Skeletal muscle tissue (tissue), 3 donors: ENCODE measurements at regions not wholly inside any gene's neighbourhood (a gene's known extent, or its start where the extent isn't known, plus 50 kb on each side); places are given as distances from the start of the nearest gene placed in this dataset.

ENCODE experiments used
- H3K27ac ChIP-seq: one replicate; pipeline ENCODE4 v1.7.0; 2013; ENCODE audit warnings: mild to moderate bottlenecking, low read depth, low read length, inconsistent platforms
- H3K27me3 ChIP-seq, 3 donors: one replicate each; pipeline ENCODE4 v1.7.0; 2013; ENCODE audit warnings: low read length in 3 of 3; ENCODE audit not compliant: control insufficient read depth in 3 of 3, insufficient read depth in 3 of 3
- H3K36me3 ChIP-seq, 3 donors: one replicate each; pipeline ENCODE4 v1.7.0; 2013; ENCODE audit warnings: low read length in 3 of 3; ENCODE audit not compliant: control insufficient read depth in 3 of 3, insufficient read depth in 3 of 3
- H3K4me1 ChIP-seq, 3 donors: one replicate each; pipeline ENCODE4 v1.7.0; 2013; ENCODE audit warnings: low read length in 3 of 3, mild to moderate bottlenecking in 3 of 3; ENCODE audit not compliant: control insufficient read depth in 3 of 3, insufficient read depth in 3 of 3
- H3K4me3 ChIP-seq, 3 donors: one replicate each; pipeline ENCODE4 v1.7.0; 2013; ENCODE audit warnings: low read length in 3 of 3
- H3K9ac ChIP-seq, 3 donors: one replicate each; pipeline ENCODE4 v1.7.0; 2013; ENCODE audit warnings: low read length in 3 of 3, mild to moderate bottlenecking in 3 of 3, moderate library complexity in 2 of 3, low read depth in 1 of 3
- H3K9me3 ChIP-seq, 3 donors: one replicate each; pipeline ENCODE4 v1.7.0; 2013; ENCODE audit warnings: low read length in 3 of 3; ENCODE audit not compliant: control insufficient read depth in 3 of 3
- donor health status: Osteomylitis.

DNA sequence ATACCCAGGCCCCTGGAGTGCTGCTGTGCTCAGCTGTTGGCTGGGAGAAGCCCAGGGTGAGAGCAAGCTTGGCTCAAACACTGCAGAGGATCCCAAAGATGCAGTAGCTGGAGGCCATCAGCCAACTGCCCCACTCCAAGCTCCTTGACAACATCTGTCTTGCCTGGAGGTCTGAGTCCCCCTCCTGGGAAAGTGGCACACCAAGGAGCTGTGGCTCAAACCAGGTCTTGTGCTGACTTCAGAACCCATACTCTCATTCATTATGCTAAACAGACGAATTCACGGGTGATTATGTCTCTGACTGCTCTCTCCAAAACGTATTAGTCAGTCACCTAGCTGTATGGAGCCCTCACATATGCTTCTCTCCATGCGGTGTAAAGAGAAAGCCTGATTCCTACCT, 206.1 kb downstream of the TTC32 start:
- no peak overlapping the region for H3K9ac ChIP-seq
- no peaks in the 10 kb centered on the region for H3K27me3 ChIP-seq
- H3K4me3 ChIP-seq = no peak overlapping the region
- peaks cover 0 to 4% (median 2%) of the 10 kb centered on the region in 3 donors for H3K9me3 ChIP-seq
- peaks cover 5 to 6% (median 5%) of the 10 kb centered on the region in 3 donors for H3K4me1 ChIP-seq
- no peak overlapping the region for H3K27ac ChIP-seq
- H3K36me3 ChIP-seq = no peaks in the 10 kb centered on the region

GRCh38 chr2:19691892-19692291, 209.9 kb downstream of the TTC32 start:
- Histone ChIP-seq H3K9ac (no peak overlapping the region), H3K9me3 (no peaks in the 10 kb centered on the region), H3K4me3 (no peak overlapping the region), H3K36me3 (no peaks in the 10 kb centered on the region), H3K27ac (no peak overlapping the region), H3K4me1 (no peaks in the 10 kb centered on the region), H3K27me3 (no peaks in the 10 kb centered on the region)

DNA sequence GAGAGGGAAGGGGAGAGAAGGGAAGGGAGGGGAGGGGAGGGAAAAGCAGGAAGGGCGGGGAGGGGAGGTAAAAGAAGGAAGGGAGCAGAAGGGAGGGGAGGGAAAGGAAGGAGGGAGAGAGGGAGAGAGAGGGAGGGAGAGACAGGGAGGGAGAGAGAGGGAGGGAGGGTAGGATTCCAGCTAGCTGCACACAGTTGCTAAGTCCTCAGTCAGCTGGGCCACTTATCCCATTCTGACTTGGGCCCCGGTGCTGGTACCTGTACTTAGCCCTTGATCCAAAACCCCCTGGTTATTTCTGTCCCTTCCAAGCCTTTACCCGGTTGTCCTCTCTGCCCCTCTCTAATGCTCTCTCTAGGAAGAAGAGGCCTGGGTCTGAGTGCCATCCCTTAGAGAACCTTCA, 211.4 kb downstream of the TTC32 start:
- Histone ChIP-seq H3K4me1 (no peaks in the 10 kb centered on the region), H3K36me3 (no peaks in the 10 kb centered on the region), H3K9ac (no peak overlapping the region), H3K27me3 (no peaks in the 10 kb centered on the region), H3K27ac (no peak overlapping the region), H3K9me3 (no peaks in the 10 kb centered on the region), H3K4me3 (no peak overlapping the region)

- Histone ChIP-seq H3K9ac (no peak overlapping the region), H3K36me3 (no peaks in the 10 kb centered on the region), H3K4me1 (no peaks in the 10 kb centered on the region), H3K27me3 (no peaks in the 10 kb centered on the region), H3K27ac (no peak overlapping the region), H3K9me3 (no peaks in the 10 kb centered on the region), H3K4me3 (no peak overlapping the region)
Observed at GRCh38 chr2:19689646-19690168, 212.1 kb downstream of the TTC32 start.

DNA sequence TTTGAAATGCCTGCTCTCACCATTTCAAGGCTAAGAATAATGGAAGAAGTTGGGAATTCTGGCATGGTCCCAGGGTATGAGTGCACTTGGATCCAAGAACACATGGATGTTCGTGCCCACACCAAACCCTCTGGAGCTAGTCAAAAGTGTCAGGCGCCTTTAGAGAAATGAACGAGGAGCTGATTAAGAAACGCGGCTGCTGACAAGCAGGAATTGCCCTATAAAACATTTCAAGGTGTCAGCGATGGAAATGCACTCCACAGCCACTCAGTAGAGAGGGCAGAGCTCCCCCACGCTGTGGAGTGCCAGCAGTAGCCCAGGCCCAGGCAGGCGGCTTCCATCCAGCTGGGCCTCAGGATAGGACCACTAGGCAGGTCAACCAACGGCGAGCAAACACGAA, 213.7 kb downstream of the TTC32 start:
- Histone ChIP-seq H3K9me3 (no peaks in the 10 kb centered on the region), H3K4me3 (no peak overlapping the region), H3K27me3 (no peaks in the 10 kb centered on the region), H3K9ac (no peak overlapping the region), H3K27ac (no peak overlapping the region), H3K4me1 (peaks cover 0 to 1% (median 1%) of the 10 kb centered on the region in 3 donors), H3K36me3 (no peaks in the 10 kb centered on the region)

GRCh38 chr2:19687017-19687659, 214.6 kb downstream of the TTC32 start:
- no peaks in the 10 kb centered on the region for H3K27me3 ChIP-seq
- H3K4me3 ChIP-seq = no peak overlapping the region
- no peaks in the 10 kb centered on the region for H3K36me3 ChIP-seq
- H3K9me3 ChIP-seq = no peaks in the 10 kb centered on the region
- H3K27ac ChIP-seq = no peak overlapping the region
- peaks cover 0 to 6% (median 3%) of the 10 kb centered on the region in 3 donors for H3K4me1 ChIP-seq
- H3K9ac ChIP-seq = no peak overlapping the region

DNA sequence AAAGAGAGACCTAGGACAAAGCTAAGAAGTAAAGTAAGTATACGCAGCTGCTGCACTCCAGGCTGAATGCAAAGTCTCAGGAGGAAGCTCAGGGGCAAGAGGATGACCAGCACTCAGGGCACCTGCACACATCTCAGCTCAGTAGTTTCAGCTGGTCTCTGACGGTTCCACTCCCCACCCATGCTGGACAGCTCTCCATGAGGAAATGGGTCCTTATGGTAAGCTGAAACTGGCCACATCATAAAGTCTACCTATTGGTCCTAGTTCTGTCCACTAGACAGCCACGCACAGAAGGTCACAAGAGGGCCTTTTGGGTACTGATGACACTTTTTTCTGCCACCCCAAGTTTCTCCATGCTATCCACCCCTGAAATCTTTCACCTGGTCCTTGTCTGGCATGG, 215.3 kb downstream of the TTC32 start:
- H3K27ac ChIP-seq = no peak overlapping the region
- H3K9me3 ChIP-seq = no peaks in the 10 kb centered on the region
- no peaks in the 10 kb centered on the region for H3K36me3 ChIP-seq
- no peak overlapping the region for H3K9ac ChIP-seq
- no peaks in the 10 kb centered on the region for H3K27me3 ChIP-seq
- no peak overlapping the region for H3K4me3 ChIP-seq
- H3K4me1 ChIP-seq = peaks cover 0 to 6% (median 3%) of the 10 kb centered on the region in 3 donors

DNA sequence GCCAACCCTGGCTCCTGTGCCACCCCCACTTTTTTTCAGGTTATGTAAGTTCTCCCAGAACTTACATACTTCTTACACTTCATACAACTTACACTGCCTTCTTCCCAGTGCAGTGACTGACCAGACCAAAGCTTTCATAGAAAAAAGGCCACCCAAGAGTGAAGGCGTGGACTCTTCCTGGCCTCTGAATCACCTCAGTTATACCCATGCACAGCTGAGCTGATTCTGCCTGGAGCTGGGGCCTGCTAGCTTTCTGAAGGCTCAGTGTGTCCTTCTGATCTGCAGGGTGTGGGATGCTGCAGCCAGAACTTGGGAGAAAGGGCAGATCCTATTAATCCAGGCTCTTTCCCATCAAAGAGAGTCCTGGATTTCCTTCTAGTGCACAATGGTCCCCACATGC, 216.1 kb downstream of the TTC32 start:
- H3K4me1 ChIP-seq = peaks cover 0 to 6% (median 3%) of the 10 kb centered on the region in 3 donors

DNA sequence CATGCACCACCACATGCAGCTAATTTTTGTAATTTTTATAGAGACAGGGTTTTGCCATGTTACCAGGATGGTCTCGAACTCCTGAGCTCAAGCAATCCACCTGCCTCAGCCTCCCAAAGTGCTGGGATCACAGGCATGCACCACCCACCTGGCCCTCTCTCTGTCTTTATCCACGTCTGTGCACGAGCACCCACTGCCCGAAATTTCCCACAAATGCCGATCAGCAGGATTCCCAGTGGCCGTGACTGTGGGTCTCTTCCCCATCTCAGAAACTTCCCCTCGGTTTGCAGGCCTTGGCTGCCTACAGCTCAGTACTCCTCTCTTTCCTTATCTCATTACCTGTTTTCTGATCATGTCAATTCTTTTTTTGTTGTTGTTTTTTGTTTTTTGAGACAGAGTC, 217.3 kb downstream of the TTC32 start:
- Histone ChIP-seq H3K4me1 (peaks cover 0 to 6% (median 3%) of the 10 kb centered on the region in 3 donors), H3K9me3 (no peaks in the 10 kb centered on the region), H3K4me3 (no peak overlapping the region), H3K36me3 (no peaks in the 10 kb centered on the region), H3K9ac (no peak overlapping the region), H3K27ac (no peak overlapping the region), H3K27me3 (no peaks in the 10 kb centered on the region)

More for the DNA sequence above, 216.1 kb downstream of the TTC32 start:
- H3K36me3 ChIP-seq = no peaks in the 10 kb centered on the region
- H3K27me3 ChIP-seq = no peaks in the 10 kb centered on the region
- no peak overlapping the region for H3K9ac ChIP-seq
- no peak overlapping the region for H3K4me3 ChIP-seq
- H3K27ac ChIP-seq = no peak overlapping the region
- H3K9me3 ChIP-seq = no peaks in the 10 kb centered on the region

GRCh38 chr2:19683556-19683955, 218.2 kb downstream of the TTC32 start:
- Histone ChIP-seq H3K27me3 (no peaks in the 10 kb centered on the region), H3K9me3 (no peaks in the 10 kb centered on the region), H3K36me3 (no peaks in the 10 kb centered on the region), H3K27ac (no peak overlapping the region), H3K4me1 (peaks cover 0 to 6% (median 3%) of the 10 kb centered on the region in 3 donors), H3K9ac (no peak overlapping the region), H3K4me3 (no peak overlapping the region)
